ENCODE measurements at regions not wholly inside any gene's neighbourhood (a gene's known extent, or its start where the extent isn't known, plus 50 kb on each side); places are given as distances from the start of the nearest gene placed in this dataset.
A peak's percentile ranks its signal among the peaks of the same experiment; 100 is the strongest.
"Not testable (repeated sequence)": the region's sequence is repeated elsewhere in the genome, so short reads cannot be mapped to it uniquely, and the experiment has no call there.

DNA sequence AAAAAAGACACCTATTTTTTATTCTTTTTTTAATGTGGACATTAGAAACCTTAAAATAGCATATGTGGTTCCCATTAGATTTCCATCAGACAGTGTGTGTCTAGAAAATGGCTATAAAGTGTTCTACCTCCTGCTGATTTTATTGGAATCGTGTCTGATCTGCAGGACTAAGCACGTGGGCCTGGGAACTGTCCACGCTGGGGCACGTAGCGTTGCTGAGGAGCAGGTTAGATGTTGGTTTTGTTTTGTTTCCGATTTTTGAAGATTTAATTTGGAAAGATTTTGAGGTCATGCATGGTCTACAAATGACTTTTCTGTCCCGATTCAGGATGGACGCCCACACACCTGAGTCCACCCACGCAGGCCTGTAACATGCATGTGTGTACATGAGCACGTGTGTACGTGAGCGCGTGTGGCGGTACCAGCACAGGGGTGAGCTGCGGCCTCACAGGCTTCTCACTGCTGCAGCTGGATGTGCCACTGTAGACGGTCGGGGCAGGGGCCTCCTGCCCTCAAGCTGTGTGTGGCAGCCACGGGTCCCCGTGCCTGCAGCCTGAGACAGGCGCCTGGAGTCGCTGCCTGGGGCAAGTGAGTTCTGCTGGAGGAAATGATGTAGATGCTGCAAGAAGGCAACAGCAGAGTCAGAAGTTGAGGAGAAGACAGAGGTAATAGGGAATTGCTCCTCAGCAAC is 99.7 kb upstream of the CTDP1 start:
- no peak for DNase-seq

DNA sequence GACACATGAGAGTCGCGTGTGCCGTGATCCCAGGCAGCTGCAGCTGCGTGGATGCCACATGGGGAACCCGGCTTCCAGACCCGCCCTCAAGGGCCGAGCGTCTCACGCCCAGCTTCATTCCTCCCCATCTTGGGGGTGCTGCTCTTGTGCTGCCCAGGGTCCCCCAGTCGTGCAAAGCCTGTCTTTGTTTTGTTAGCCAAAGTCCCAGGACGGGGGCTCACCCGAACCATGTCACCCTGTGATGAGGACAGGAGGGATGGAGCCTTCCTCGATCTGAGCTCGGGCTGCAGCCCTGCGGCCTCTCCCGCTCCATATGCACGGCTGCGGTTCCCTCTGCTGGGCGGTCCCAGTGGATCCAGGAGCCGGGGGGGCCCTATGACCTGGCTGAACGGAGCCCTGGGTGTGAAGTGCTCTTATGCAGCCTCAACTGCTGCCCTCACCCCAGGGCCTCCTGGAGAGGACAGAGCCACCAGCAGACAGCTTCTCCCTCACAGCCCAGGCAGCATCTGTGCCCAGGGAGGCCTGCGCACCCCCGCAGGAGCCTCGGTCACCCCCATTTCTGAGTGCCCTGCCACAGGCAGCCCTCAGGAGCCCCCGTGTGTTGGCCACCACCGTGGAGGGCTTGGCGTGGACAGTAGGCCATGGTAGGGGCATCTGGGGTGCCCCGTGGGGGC is 99.0 kb upstream of the CTDP1 start:
- DNase-seq: no peak

DNA sequence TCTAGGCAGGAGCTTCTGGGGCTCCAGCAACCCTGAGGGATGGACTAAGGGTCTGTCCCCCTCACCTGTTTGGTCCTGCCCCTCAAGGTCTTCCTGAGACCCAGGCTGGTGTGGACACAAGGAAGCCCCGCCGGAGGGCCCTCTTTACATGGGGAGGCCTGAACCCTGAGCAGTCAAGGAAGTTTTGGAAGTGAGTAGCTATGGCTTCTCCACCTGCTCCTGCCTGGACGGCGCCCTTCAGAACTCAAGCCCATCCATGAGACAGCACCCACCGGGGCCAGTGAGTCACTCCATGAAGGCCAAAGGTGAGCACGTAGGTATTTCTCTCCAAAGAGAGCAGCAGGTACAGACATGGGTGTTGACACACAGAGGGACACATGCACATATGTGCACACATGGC is 98.2 kb upstream of the CTDP1 start:
- DNase-seq: no peak

DNA sequence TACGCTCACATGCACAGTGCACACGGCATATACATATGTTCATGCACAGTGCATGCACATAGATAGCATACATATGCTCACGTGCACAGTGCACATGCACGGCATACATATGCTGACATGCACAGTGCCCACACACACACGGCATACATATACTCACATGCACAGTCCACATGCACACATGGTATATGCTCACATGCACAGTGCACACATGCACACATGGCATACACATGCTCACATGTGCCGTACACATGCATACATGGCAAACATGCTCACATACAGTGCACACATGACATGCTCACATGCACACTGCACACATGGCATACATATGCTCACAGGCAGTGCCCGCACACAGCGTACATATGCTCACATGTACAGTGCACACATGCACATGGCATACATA is 97.7 kb upstream of the CTDP1 start:
- DNase-seq: no peak

DNA sequence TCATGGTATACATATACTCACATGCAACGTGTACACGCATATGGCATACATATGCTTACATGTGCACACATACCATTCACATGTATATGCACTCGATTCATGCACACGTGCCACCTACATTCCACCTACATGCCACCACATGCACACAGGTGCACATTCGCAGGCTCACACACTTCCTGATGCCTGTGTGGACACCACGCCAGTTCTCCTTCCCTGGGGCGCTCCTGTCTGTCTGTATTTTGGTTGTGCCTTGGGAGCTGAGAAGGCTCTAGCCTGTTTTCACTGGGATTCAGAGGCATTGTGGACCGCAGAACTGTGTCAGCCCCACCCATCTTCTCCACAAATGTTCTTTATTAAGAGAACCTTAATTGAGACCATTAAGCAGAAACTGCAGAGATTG is 96.6 kb upstream of the CTDP1 start:
- DNase-seq: no peak

DNA sequence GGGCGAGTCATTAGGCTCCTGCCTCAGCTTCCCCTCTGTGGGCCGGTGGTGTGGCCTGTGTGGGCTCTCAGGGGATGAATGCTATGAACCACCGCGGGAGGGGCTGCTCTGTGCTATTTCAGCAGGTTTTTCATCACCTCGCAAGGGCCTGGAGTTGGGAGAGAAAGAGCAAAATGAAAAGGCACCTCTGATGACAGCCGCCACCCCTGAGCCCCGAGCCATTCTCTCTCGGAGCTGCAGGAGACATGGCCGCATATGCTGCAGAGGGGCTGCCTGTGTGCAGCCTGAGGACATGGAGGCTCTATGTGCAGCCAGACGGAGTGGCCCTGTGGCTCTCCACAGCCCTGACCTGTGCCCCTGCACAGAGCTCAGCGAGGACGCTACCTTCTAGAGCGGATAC is 96.2 kb upstream of the CTDP1 start:
- no peak for DNase-seq

DNA sequence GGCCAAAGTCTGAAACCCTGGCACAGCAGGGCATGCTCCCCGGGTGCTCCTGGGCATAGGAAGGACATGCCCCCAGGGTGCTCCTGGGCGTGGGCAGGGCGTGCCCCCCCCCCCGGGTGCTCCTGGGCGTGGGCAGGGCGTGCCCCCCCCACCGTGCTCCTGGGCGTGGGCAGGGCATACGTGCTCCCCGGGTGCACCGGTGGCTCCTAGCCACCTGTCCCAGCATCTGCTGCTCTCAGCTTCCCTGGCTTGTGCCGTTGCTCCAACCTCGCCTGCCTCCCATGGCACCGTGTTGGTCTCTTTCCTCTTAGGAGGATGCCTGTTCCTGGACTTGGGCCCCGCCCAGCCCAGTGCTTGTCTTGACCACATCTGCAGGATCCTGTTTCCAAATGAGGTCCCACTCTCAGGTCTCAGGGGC is 95.6 kb upstream of the CTDP1 start:
- DNase-seq: peak; percentile 22

DNA sequence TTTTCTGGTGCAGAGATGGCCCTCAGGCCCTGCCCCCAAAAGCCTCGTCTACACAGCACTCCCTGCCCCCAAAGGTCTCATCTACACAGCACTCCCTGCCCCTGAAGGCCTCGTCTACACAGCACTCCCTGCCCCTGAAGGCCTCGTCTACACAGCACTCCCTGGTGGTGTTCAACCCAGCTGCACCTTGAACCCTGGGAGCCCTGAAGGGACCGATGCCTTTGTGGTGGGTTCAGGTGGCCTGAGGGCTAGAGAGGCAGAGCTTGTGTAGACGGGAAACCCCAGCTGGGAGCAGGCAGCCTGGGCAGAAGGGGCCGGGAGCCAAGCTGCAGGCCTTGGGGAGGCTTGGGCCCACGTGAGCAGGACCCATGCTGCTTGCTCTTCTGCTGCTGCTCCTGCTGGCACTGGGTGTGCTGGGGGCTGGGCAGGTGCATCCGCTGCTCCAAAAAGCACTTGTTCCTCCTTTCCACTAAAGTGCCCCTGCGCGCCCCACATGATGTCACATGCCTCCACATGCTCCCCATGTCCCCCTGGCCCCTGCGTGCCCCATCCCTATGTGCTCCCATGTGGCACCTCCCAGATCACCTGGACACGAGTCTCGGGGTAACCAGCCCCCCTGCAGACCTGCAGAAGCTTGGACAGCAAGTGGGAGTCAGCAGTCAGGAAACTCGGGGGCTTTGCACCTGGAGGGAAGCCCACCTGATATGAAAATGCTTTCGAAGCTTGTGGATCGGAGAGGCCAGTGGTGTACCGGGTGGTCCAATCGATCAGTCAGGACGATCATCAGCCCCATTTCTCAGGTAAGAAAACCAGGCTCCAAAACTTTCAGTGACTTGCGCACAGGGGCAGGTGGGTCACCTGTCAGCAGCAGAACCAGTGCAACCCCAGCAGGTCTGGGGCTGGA is 94.9 kb upstream of the CTDP1 start:
- DNase-seq: no peak

DNA sequence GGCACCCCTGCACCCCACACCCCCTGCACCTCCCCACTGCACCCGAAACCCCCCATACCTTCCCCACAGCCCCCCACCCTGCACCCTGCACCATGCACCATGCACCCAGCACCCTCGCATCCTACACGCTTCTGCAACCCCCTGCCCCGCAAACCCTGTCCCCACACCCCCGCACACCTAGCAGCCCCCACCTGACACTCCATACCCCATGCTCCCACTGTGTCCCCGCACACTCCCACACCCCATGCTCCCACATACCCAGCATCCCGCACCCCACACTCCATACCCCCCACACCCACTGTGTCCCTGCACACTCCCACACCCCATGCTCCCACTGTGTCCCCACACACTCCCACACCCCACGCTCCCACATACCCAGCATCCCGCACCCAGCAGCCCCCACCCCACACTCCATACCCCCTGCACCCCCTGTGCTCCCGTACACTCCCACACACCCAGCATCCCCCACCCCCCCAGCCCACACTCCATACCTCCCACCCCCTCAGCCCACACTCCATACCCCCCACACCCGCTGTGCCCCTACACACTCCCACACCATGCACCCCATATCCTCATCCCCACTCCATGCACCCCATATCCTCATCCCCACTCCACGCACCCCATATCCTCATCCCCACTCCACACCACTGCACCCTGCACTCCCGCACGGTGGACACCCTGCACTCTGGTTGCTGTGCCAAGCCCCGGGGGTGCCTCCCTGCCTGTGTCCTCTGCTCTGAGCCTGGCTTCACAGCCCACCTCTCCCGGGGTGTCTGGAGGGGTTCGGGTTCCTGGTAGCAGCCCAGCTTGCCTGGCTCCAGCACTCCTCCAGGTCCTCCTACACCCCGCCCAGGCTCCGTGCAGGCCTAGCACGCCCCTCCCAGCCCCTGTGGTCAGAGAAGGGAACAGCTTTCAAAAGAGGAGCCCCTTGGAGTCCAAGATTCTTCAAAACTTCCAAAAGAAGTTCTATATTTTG is 93.9 kb upstream of the CTDP1 start:
- DNase-seq: no peak

DNA sequence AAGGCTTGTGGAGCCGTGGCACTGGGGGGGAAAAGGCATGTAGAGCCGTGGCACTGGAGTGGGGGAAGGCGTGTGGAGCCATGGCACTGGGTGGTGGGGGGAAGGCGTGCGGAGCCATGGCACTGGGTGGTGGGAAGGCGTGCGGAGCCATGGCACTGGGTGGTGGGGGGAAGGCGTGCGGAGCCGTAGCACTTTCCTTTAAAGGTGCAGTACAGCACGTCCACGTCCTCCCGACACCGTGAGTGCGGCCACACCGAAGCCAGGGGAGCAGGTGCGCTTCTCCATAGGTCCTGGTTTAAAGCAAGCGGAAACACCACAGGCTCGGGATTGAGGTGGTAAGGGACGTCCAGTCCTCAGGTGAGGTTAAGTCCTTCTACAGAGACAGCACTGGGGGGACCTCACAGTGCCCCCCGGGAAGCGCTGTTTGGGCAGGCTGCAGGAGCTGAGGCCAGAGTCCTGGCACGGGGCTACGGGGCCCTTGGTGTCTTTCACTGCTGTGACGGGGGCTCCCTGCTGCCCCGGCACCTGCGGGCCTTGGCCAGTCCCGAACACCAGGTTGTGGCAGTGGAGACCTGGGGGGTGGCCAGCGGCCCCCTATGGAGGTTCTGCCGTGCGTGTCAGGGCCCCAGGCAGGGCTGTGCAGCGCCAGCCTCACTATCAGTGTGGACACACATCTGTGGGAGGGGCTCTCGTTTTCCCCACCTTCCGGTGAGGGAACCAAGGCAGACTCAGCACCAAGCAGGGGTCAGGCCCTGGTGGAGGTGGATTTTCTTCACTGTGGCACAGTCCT is 93.0 kb upstream of the CTDP1 start:
- no peak for DNase-seq

DNA sequence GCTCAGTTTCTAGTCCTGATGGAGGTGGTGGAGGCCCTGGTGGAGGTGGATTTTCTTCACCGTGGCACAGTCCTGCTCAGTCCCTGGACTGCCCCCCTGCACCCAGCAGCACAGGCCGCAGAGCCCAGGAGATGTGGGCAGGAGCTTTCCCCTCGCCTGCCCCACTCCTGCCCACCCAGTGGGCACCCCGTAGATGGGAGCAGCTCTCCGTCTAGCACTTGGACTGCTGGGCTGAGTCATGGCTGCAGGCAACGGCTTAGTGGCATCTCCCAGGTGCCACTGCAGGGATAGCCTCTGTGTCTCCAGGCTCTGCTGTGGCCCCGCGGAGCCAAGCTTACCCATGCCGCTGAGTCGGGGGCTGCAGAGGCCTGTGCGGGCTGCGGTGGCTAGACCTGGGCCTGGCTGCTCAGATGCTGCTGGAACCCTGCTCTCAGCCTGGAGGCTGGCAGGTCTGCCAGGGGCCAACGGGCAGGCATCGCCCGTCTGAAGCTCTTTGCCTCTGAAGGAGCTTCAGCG is 92.3 kb upstream of the CTDP1 start:
- no peak for DNase-seq

DNA sequence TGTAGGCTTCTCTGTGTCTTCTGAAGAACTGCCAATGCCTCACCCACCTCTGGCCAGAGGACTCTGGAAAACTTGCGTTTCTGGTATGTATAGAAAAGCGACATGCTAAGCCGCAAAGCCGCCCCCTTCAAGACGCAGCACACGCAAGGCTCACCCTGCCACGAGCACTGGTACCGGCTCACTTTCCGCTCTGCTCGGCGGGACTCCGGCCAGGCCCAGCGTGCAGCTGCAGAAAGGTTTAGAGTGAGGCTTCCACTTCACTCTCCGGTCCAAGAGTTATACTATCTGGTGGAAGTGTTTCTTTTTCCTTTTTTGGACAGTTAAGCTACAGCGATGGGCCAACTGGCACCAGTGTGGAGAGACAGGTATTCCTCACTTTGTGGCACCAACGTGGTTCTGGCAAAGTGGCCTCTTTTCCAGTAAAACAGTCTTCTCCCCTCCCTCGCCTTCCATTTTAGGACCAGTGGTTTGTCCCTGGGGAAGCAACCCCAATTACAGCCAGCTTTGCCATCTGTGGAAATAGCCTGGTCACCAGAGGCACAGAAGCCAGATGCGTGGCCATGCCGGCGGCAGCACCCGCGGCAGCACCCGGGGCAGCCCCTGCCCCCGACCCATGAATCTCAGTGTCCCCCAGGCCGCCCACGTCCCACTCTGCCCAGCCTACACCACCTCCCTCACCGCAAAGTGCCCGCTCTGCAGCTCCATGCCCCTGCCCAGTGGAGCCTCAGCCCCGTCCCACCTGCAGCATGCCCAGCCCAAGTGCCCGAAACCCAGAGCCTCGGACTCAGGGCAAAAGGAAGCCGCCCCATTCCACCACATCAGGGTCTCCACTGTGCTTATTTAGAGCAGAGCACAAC is 91.6 kb upstream of the CTDP1 start:
- DNase-seq: no peak

DNA sequence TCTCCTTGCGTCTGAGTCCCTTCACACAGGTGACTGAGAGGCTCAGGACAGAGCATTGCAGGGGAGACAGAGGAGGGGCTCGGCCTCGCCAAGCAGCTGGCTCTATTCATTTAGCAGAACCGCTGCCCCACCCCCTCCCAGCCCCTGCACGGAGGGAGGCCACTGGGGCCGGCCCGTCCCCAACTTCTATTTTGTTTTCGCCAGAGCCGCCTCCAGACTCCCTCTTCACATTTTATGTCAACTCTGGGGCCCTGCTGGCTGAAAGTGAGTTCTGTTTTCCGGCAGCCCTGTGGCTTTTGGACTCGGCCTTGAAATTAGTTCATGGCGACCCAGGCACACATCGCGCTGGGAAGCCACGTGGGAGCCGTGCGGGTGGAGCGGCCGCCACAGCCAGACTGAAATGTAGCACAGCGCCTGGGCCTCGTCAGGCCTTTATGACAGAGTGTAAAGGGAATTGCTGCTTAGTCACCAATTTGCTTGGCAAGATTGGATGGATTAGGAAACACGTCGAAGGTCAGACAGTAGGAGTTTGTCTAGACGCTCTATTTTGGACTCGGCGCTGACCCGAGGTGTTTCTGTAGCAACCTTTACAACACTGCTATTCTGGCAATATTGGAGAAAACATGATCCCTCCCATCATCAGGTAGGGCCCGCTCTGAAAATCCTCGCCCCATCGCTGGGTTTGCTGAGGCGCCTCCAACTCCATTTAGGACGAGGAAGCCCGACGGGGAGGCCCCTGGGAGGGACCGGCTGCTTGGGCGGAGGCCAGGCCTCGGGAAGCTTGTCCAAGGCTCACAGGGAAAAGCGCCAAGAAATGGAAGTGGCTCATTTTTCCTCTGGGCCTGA is 90.7 kb upstream of the CTDP1 start:
- DNase-seq: peak; percentile 32

DNA sequence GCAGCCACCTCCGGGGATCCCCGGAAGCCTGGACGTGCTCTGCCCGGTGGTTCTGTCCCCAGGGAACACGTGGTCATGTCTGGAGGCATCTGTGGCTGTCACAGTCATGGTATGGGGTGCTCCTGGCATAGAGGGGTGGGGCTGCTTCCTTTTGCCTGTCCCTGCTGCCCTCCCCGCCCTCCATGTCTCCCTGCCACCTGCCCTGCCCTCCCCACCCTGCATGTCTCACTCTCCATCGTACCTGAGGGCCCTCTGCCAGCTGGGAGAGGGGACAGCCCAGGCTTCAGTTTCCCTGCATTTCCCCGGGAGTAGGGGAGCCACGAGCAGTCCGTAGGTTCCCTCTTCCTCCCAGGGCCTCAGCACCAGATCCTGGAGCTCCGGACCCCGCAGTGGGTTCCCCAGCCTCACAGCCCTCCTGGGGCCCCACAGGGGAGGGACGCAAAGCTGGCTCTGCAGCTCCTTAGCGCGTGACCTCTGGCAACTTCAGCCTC is 90.0 kb upstream of the CTDP1 start:
- no peak for DNase-seq

DNA sequence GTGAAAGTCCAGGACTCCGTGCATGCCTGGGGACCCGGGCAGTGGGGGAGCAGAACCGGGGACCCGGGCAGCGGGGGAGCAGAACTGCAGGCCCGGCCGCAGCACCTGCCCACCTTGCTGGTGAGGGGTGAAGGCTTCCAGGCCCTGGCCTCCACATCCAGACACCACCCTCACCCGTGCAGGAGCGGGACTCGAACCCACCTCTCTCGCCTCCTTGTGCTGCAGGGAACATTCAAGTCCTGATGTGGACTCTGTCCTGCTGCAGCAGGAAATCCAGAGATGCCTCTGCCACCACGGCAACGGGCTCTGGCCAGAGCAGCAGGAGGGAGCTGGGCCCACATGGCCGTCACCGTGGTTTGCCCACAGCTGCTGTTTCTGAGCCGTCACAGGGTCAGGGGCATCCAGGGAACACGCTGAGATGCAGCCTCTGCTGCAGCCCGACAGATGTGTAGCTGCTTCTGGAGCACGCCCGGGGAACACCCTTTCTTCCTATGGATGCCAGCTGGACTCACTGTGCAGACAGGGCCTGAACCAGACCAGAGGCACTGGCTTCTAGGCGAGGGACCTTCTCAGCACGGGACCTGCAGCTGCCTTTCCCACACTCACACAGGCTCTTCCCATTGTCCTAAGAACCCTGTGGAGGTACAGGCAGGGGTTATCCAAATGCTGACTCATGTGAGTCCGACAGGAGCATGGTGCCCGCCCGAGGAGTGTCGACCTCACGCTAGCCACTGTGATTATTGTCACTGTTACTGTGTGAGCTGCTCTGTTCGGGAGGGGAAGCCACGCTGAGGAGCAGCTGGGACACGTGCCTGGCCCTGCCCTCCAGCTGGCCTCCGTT is 89.2 kb upstream of the CTDP1 start:
- no peak for DNase-seq

DNA sequence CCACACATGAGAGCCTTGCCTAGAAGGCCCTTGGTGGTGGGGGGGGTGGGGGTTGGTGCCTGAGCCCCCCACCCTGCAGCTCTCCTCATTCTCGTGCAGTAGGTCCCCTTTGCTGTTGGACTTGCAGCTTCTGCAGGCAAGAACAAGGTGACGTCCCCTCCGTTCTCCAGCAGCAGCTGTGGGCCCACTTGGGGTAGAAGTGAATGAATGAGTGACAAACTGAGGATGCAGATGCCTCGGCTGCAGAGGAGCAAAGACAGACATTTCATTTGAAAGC is 88.6 kb upstream of the CTDP1 start:
- no peak for DNase-seq

DNA sequence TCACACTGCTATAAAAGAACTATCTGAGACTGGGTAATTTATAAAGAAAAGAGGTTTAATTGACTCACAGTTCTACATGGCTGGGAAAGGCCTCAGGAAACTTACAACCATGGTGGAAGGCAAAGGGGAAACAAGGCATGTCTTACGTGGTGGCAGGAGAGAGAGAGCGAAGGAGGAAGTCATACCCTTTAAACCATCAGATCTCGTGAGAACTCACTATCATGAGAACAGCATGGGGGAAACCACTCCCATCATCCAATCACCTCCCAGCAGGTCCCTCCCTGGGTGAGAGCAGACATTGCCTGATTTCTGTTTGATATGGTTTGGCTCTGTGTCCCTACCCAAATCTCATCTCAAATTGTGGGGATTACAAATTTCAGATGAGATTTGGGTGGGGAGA is 86.9 kb upstream of the CTDP1 start:
- not testable (repeated sequence) for DNase-seq

DNA sequence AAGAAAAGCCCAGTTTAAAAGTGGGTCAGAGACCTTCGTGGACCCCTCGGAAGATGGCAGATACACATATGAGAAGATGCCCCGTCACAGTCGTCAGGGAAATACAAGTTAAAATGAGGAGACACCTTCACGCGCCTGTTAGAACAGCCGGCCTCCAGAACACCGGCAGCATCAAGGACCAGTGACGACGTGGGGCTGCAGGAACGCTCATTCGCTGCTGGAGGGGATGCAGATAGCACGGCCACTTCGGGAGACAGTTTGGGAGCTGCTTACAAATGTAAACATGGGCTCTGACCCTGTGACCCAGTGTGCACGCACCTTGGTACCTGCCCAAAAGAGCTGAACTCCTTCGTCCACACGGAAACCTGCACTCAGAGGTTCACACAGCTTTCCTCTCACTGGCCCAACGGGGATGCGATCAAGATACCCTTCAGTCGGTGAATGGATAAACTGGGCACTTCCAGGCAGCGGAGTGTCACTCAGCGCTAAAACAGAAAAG is 83.7 kb upstream of the CTDP1 start:
- no peak for DNase-seq

Measured in COR-L47 (cell line).